Keratinocyte (primary cell): ENCODE measurements at regions not wholly inside any gene's neighbourhood (a gene's known extent, or its start where the extent isn't known, plus 50 kb on each side); places are given as distances from the start of the nearest gene placed in this dataset.
"Not testable (repeated sequence)": the region's sequence is repeated elsewhere in the genome, so short reads cannot be mapped to it uniquely, and the experiment has no call there.

Source experiments
- DNase-seq: peaks from one replicate; pipeline ENCODE4 v3.0.0-alpha.2; 2011; ENCODE audit warnings: low read depth, missing footprints, low spot score
- FAIRE-seq: peaks from 2 replicates; lab custom pipeline; 2011; peaks lifted over from hg19 to GRCh38; lab: Jason Lieb, UNC
- H2AFZ ChIP-seq: 2 replicates; pipeline ENCODE4 v1.6.0; 2012; ENCODE audit warnings: low read length, control low read depth, inconsistent platforms; ENCODE audit not compliant: control insufficient read depth
- H3K27ac ChIP-seq: 2 replicates; pipeline ENCODE4 v1.5.1; 2011; ENCODE audit warnings: low read length; ENCODE audit not compliant: control insufficient read depth, insufficient read depth
- H3K27me3 ChIP-seq: 3 replicates; pipeline ENCODE4 v1.6.0; 2011; ENCODE audit warnings: low read length; ENCODE audit not compliant: control insufficient read depth, insufficient read depth; ENCODE audit errors: extremely low read depth
- H3K36me3 ChIP-seq, 2 experiments: 2 replicates in 1 of 2; 3 replicates in 1 of 2; pipeline ENCODE4 v1.5.1; 2011; ENCODE audit warnings: low read length in 2 of 2, mild to moderate bottlenecking in 1 of 2; ENCODE audit not compliant: control insufficient read depth in 2 of 2, insufficient read depth in 2 of 2; ENCODE audit errors: extremely low read depth in 1 of 2
- H3K4me1 ChIP-seq: 3 replicates; pipeline ENCODE4 v1.5.1; 2011; ENCODE audit warnings: low read length; ENCODE audit not compliant: control insufficient read depth, insufficient read depth; ENCODE audit errors: extremely low read depth
- H3K4me2 ChIP-seq: 3 replicates; pipeline ENCODE4 v1.6.0; 2011; ENCODE audit warnings: low read depth, low read length; ENCODE audit not compliant: control insufficient read depth, insufficient read depth; ENCODE audit errors: extremely low read depth
- H3K4me3 ChIP-seq, 3 experiments: fragments of 200-600 bp in 1 of 3; sonication (generic) in 1 of 3; 2 replicates in 2 of 3; 3 replicates in 1 of 3; pipeline ENCODE4 v1.5.1; 2011 to 2016; ENCODE audit warnings: low read length in 3 of 3, mild to moderate bottlenecking in 3 of 3, control low read depth in 2 of 3, inconsistent platforms in 1 of 3, low read depth in 1 of 3, mixed read lengths in 1 of 3, mixed run types in 1 of 3, moderate library complexity in 1 of 3; ENCODE audit not compliant: control insufficient read depth in 2 of 3, insufficient read depth in 2 of 3; ENCODE audit errors: extremely low read depth in 1 of 3
- H3K79me2 ChIP-seq: 2 replicates; pipeline ENCODE4 v1.6.0; 2012; ENCODE audit warnings: low read length; ENCODE audit not compliant: control insufficient read depth, insufficient read depth
- H3K9ac ChIP-seq: 3 replicates; pipeline ENCODE4 v1.6.0; 2011; ENCODE audit warnings: low read length; ENCODE audit not compliant: control insufficient read depth, insufficient read depth; ENCODE audit errors: extremely low read depth
- H3K9me1 ChIP-seq: 3 replicates; pipeline ENCODE4 v1.6.0; 2011; ENCODE audit warnings: low read length; ENCODE audit not compliant: control insufficient read depth, insufficient read depth; ENCODE audit errors: extremely low read depth
- H3K9me3 ChIP-seq: 2 replicates; pipeline ENCODE4 v1.5.1; 2012; ENCODE audit warnings: low read depth, low read length; ENCODE audit not compliant: control insufficient read depth
- H4K20me1 ChIP-seq: 3 replicates; pipeline ENCODE4 v1.6.0; 2011; ENCODE audit warnings: low read length; ENCODE audit not compliant: control insufficient read depth, insufficient read depth; ENCODE audit errors: extremely low read depth
- EZH2 ChIP-seq: IDR thresholded peaks from one replicate; pipeline ENCODE4 v1.6.1; 2012; ENCODE audit warnings: inconsistent platforms, mild to moderate bottlenecking, low read length, moderate library complexity
- dilution Hi-C: fragments of 300-500 bp; cut with MboI; formaldehyde crosslinking; loops from one replicate; pipeline ENCODE4 v1.7.0; 2020; ENCODE audit warnings: low sequenced_read_pairs; ENCODE audit not compliant: extremely low pct_ligation_motif_present
- TF ChIP-seq, protein P1 (sequence below), 3 experiments: IDR thresholded peaks in 1 of 3; conservative IDR thresholded peaks in 1 of 3; optimal IDR thresholded peaks in 1 of 3; 2 replicates in 2 of 3; 3 replicates in 1 of 3; pipeline versions ENCODE3 to v1.5.1; 2011; ENCODE audit warnings: low read length in 3 of 3, mild to moderate bottlenecking in 3 of 3, moderate library complexity in 2 of 3, control low read depth in 1 of 3, inconsistent platforms in 1 of 3; ENCODE audit not compliant: insufficient read depth in 2 of 3; ENCODE audit errors: extremely low read depth in 1 of 3

DNA sequence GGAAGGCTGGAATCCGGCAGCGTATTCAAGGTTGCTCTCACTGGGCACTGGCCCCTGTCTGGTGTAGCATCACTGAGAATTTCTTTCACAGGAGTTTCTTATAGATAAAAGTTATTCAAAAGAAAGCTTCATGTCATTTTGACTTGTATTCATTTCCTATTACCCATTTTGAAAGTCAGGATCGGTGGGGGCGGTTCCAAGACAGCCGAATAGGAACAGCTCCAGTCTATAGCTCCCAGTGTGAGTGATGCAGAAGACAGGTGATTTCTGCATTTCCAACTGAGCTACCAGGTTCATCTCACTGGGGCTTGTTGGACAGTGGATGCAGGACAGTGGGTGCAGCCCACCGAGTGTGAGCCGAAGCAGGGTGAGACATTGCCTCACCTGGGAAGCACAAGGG, 51.5 kb upstream of the CDC42EP3 start:
- H3K4me1 ChIP-seq, H3K27ac ChIP-seq, H3K79me2 ChIP-seq, dilution Hi-C loops, H2AFZ ChIP-seq, H3K9me1 ChIP-seq, H3K36me3 ChIP-seq, H3K27me3 ChIP-seq, H3K4me2 ChIP-seq, H4K20me1 ChIP-seq, H3K9me3 ChIP-seq, H3K9ac ChIP-seq, DNase-seq, FAIRE-seq, H3K4me3 ChIP-seq: not testable (repeated sequence)

DNA sequence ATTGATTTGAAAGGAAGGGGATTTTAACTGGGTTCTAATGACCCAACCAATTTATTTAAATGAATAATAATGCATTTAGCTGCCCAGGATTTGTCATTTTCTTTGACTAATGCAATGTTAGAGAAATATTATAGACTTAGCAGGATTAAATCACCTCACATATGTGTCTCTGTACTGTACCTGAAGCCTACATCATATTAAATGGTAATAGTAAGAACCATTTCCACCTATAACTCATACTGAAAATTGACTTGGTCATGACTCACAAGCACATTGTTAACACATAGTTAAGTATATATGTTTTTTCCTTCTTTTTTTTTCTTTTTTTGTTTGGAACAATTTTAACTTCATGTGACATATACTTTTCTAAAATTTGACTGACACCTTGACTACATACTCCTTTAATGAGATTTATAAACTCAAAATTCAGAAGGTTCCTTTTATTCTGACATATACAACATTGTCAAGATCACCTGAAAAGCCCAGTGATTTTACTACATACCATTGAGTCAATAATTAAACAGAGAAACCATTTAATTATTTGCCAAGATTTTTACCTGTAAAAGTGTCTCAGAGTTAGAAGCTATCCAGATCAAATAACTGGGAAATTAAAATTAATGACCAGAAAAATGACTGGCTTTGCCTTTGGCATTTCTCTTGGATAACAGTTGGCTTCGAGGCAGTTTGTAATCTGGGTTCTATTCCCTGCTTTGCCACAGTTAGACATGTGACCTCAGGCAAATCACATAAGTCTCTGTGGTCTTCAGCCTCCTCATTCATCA, 58.8 kb upstream of the CDC42EP3 start:
- H3K79me2 ChIP-seq: no peaks in the 10 kb centered on the region
- FAIRE-seq: no peak
- no peak overlapping the region for H2AFZ ChIP-seq

DNA sequence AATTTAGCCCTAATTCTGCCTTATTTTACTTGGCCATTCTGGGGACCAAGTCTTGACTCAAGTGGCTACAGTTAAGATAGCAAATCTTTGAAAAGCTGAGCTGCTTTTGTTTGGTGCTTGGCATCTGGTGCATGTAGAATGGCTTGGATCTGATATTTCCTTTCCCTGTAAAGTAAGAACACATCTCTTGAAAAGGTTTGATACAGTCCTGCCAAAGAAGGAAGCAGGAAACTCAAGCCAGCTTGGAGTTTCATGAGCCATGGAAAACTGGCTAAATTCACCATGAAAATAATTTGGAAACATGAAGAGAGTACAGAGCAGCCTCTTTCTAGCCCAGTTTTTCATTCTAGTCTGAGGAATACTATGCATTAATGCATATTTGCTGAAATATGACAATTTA, 61.0 kb upstream of the CDC42EP3 start:
- DNase-seq, H3K27ac ChIP-seq, H2AFZ ChIP-seq, H3K36me3 ChIP-seq, H3K9ac ChIP-seq, H4K20me1 ChIP-seq, H3K4me3 ChIP-seq, dilution Hi-C loops, H3K9me3 ChIP-seq, H3K4me2 ChIP-seq, H3K79me2 ChIP-seq, H3K4me1 ChIP-seq, H3K9me1 ChIP-seq, FAIRE-seq, H3K27me3 ChIP-seq: not testable (repeated sequence)

More for the DNA sequence above, 58.8 kb upstream of the CDC42EP3 start:
- Histone ChIP-seq H3K9me3 (no peaks in the 10 kb centered on the region), H3K27me3 (no peaks in the 10 kb centered on the region), H3K9ac (no peak overlapping the region), H4K20me1 (no peaks in the 10 kb centered on the region), H3K9me1 (no peaks in the 10 kb centered on the region), H3K27ac (no peak overlapping the region), H3K4me3 (no peak overlapping the region), H3K4me1 (no peaks in the 10 kb centered on the region), H3K36me3 (no peaks in the 10 kb centered on the region), H3K4me2 (no peak overlapping the region)
- dilution Hi-C loops: no loop called here
- DNase-seq: no peak
- TF ChIP-seq EZH2: no peak
- TF ChIP-seq, protein P1, sequence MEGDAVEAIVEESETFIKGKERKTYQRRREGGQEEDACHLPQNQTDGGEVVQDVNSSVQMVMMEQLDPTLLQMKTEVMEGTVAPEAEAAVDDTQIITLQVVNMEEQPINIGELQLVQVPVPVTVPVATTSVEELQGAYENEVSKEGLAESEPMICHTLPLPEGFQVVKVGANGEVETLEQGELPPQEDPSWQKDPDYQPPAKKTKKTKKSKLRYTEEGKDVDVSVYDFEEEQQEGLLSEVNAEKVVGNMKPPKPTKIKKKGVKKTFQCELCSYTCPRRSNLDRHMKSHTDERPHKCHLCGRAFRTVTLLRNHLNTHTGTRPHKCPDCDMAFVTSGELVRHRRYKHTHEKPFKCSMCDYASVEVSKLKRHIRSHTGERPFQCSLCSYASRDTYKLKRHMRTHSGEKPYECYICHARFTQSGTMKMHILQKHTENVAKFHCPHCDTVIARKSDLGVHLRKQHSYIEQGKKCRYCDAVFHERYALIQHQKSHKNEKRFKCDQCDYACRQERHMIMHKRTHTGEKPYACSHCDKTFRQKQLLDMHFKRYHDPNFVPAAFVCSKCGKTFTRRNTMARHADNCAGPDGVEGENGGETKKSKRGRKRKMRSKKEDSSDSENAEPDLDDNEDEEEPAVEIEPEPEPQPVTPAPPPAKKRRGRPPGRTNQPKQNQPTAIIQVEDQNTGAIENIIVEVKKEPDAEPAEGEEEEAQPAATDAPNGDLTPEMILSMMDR (optimal IDR thresholded peaks at IDR 0.05 in 1 of 3, IDR thresholded peaks at IDR 0.05 in 1 of 3, conservative IDR thresholded peaks at IDR 0.05 in 1 of 3; ENCODE audit: extremely low read depth in 1 of 3, insufficient read depth in 2 of 3, low read length in 3 of 3): no peak
